GM23338 (cell line): ENCODE measurements at regions not wholly inside any gene's neighbourhood (a gene's known extent, or its start where the extent isn't known, plus 50 kb on each side); places are given as distances from the start of the nearest gene placed in this dataset.

Experiments
- ATAC-seq: fragments of 200-7000 bp; cut with Tn5 transposase; 3 replicates; pipeline ENCODE4 v1.9.1; 2020
- DNase-seq: peaks from one replicate; pipeline ENCODE4 v3.0.0-alpha.2; 2015; ENCODE audit warnings: low spot score
- H2AFZ ChIP-seq: fragments of 200-600 bp; sonication (generic); 2 replicates; pipeline ENCODE4 v1.8.0; 2016; ENCODE audit warnings: antibody characterized with exemption, mild to moderate bottlenecking, moderate library complexity
- H3F3A ChIP-seq: fragments of 200-600 bp; sonication (generic); replicated peaks from 2 replicates; pipeline ENCODE4 v1.8.0; 2017; ENCODE audit warnings: antibody characterized with exemption, mixed run types, low read depth
- H3K27ac ChIP-seq: fragments of 200-600 bp; sonication (generic); 2 replicates; pipeline ENCODE4 v1.6.1; 2016; ENCODE audit warnings: low read depth
- H3K27me3 ChIP-seq: fragments of 200-600 bp; sonication (generic); 2 replicates; pipeline ENCODE4 v1.8.0; 2016; ENCODE audit warnings: mild to moderate bottlenecking, mixed run types, moderate library complexity; ENCODE audit not compliant: insufficient read depth
- H3K36me3 ChIP-seq: fragments of 200-600 bp; sonication (generic); 2 replicates; pipeline ENCODE4 v1.8.0; 2016; ENCODE audit warnings: mild to moderate bottlenecking; ENCODE audit not compliant: insufficient read depth
- H3K4me1 ChIP-seq: fragments of 200-600 bp; sonication (generic); 2 replicates; pipeline ENCODE4 v1.8.0; 2016; ENCODE audit warnings: mild to moderate bottlenecking, moderate library complexity; ENCODE audit not compliant: insufficient read depth
- H3K4me2 ChIP-seq: fragments of 200-600 bp; sonication (generic); 2 replicates; pipeline ENCODE4 v1.7.1; 2017; ENCODE audit warnings: mixed run types
- H3K4me3 ChIP-seq: fragments of 200-600 bp; sonication (generic); 2 replicates; pipeline ENCODE4 v1.6.1; 2016; ENCODE audit warnings: mixed run types
- H3K79me2 ChIP-seq: fragments of 200-600 bp; sonication (generic); replicated peaks from 2 replicates; pipeline ENCODE4 v1.8.0; 2017; ENCODE audit warnings: mild to moderate bottlenecking; ENCODE audit not compliant: insufficient read depth
- H3K9me2 ChIP-seq: fragments of 200-600 bp; sonication (generic); 2 replicates; pipeline ENCODE4 v1.8.0; 2017; ENCODE audit not compliant: insufficient read depth
- H4K20me1 ChIP-seq: fragments of 200-600 bp; sonication (generic); replicated peaks from 2 replicates; pipeline ENCODE4 v1.8.0; 2017; ENCODE audit warnings: mild to moderate bottlenecking; ENCODE audit not compliant: insufficient read depth
- H3K27ac Mint-ChIP-seq: 2 replicates; pipeline ENCODE4 v1.8.0; 2020; ENCODE audit warnings: inconsistent platforms, mild to moderate bottlenecking, moderate library complexity, mixed read lengths
- H3K27me3 Mint-ChIP-seq: 3 replicates; pipeline ENCODE4 v1.8.0; 2022; ENCODE audit warnings: low read depth, mild to moderate bottlenecking, moderate library complexity, mixed read lengths, inconsistent platforms; ENCODE audit not compliant: insufficient read depth, poor library complexity
- H3K36me3 Mint-ChIP-seq: 3 replicates; pipeline ENCODE4 v1.8.0; 2021; ENCODE audit warnings: low read depth, mild to moderate bottlenecking, inconsistent platforms, moderate library complexity, mixed read lengths
- H3K4me1 Mint-ChIP-seq: 3 replicates; pipeline ENCODE4 v1.8.0; 2020; ENCODE audit warnings: mild to moderate bottlenecking, inconsistent platforms, mixed read lengths
- H3K4me3 Mint-ChIP-seq: 3 replicates; pipeline ENCODE4 v1.8.0; 2021; ENCODE audit warnings: moderate library complexity, mild to moderate bottlenecking, inconsistent platforms, mixed read lengths
- H3K9me3 Mint-ChIP-seq: 3 replicates; pipeline ENCODE4 v1.8.0; 2020; ENCODE audit warnings: moderate library complexity, mild to moderate bottlenecking, inconsistent platforms, mixed read lengths
- CREB1 ChIP-seq: fragments of 250-450 bp; sonication (Bioruptor Pico); IDR thresholded peaks from 2 replicates; pipeline ENCODE4 v1.5.0; 2020; ENCODE audit warnings: low read depth, mild to moderate bottlenecking, moderate library complexity
- EZH2 ChIP-seq: fragments of 200-600 bp; sonication (generic); IDR thresholded peaks from one replicate; pipeline ENCODE4 v1.8.0; 2017; ENCODE audit warnings: antibody characterized with exemption, mild to moderate bottlenecking, low read depth; ENCODE audit not compliant: unreplicated experiment
- EZH2phosphoT487 ChIP-seq: fragments of 200-600 bp; sonication (generic); IDR thresholded peaks from one replicate; pipeline ENCODE4 v1.8.1; 2018; ENCODE audit warnings: antibody characterized with exemption; ENCODE audit not compliant: unreplicated experiment
- JUNB ChIP-seq: IDR thresholded peaks from one replicate; pipeline ENCODE4 v1.6.1; 2016; ENCODE audit warnings: antibody characterized with exemption; ENCODE audit not compliant: unreplicated experiment
- NANOG ChIP-seq: IDR thresholded peaks from 2 replicates; pipeline ENCODE4 v1.6.1; 2016; ENCODE audit warnings: antibody characterized with exemption, borderline replicate concordance
- REST ChIP-seq: IDR thresholded peaks from one replicate; pipeline ENCODE4 v1.6.1; 2018; ENCODE audit warnings: antibody characterized with exemption; ENCODE audit not compliant: unreplicated experiment
- STAT1 ChIP-seq: IDR thresholded peaks from one replicate; pipeline ENCODE4 v1.6.1; 2016; ENCODE audit warnings: antibody characterized with exemption; ENCODE audit not compliant: unreplicated experiment
- ZNF114 ChIP-seq: fragments of 250-450 bp; sonication (Bioruptor Pico); IDR thresholded peaks from 2 replicates; pipeline ENCODE4 v1.5.0; 2020; ENCODE audit warnings: mild to moderate bottlenecking, moderate library complexity
- ZNF331 ChIP-seq: fragments of 250-450 bp; sonication (Bioruptor Pico); IDR thresholded peaks from 2 replicates; pipeline ENCODE4 v1.5.0; 2020; ENCODE audit warnings: low read depth, mild to moderate bottlenecking, moderate library complexity
- ZNF462 ChIP-seq: fragments of 250-450 bp; sonication (Bioruptor Pico); IDR thresholded peaks from 2 replicates; pipeline ENCODE4 v1.5.0; 2020; ENCODE audit warnings: mild to moderate bottlenecking, moderate library complexity
- TF ChIP-seq, protein P1 (sequence below), 2 experiments: fragments of 200-600 bp in 1 of 2; sonication (generic) in 1 of 2; conservative IDR thresholded peaks; 2 replicates each; pipeline versions ENCODE4 v1.5.1 to v1.6.1; 2016 to 2017; ENCODE audit warnings: antibody characterized with exemption in 2 of 2, low read depth in 2 of 2, mild to moderate bottlenecking in 2 of 2, moderate library complexity in 1 of 2

DNA sequence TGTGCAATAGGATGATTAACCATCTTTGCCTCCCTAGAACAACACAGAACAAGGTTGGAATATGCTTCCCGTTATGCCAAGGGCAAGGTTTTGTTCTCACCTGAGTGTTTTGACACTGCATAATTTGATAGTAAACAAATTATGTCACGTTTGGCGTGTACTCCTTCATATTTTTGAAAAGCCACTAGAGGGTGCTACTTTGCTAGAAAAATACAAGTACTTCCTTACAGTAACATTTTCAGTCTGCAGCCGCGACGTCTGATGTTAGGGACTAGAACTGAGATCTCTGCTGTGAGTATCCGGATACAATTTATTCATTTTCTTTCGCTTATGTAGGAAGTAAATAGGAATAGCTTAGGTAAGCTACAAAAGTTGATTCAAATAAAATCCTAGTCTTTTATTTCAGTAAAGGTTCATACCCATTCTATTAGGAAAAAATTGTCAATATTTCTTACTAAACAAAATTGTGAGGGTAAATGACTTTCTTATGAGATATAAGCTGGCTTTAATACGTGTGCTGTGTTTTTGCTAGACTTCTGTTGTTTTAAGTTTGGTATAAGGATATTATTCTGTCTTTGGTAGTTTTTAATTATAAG is 181.1 kb upstream of the WDFY3 start:
- Histone ChIP-seq H3K27ac (no peak overlapping the region), H3K79me2 (no peaks in the 10 kb centered on the region), H3K4me1 (no peaks in the 10 kb centered on the region), H3K9me2 (no peaks in the 10 kb centered on the region), H3K36me3 (no peaks in the 10 kb centered on the region), H3K4me3 (no peak overlapping the region), H3K27me3 (no peaks in the 10 kb centered on the region), H2AFZ (no peak overlapping the region), H3K4me2 (no peak overlapping the region), H4K20me1 (no peaks in the 10 kb centered on the region), H3F3A (no peaks in the 10 kb centered on the region)
- no peaks in the 10 kb centered on the region for H3K4me1 Mint-ChIP-seq
- DNase-seq (peak; percentile 88), ATAC-seq (peak; percentile 78)
- H3K27me3 Mint-ChIP-seq: no peaks in the 10 kb centered on the region
- H3K4me3 Mint-ChIP-seq: no peak overlapping the region
- H3K27ac Mint-ChIP-seq: no peak overlapping the region
- H3K9me3 Mint-ChIP-seq: no peaks in the 10 kb centered on the region
- no peak for TF ChIP-seq JUNB
- TF ChIP-seq, protein P1, sequence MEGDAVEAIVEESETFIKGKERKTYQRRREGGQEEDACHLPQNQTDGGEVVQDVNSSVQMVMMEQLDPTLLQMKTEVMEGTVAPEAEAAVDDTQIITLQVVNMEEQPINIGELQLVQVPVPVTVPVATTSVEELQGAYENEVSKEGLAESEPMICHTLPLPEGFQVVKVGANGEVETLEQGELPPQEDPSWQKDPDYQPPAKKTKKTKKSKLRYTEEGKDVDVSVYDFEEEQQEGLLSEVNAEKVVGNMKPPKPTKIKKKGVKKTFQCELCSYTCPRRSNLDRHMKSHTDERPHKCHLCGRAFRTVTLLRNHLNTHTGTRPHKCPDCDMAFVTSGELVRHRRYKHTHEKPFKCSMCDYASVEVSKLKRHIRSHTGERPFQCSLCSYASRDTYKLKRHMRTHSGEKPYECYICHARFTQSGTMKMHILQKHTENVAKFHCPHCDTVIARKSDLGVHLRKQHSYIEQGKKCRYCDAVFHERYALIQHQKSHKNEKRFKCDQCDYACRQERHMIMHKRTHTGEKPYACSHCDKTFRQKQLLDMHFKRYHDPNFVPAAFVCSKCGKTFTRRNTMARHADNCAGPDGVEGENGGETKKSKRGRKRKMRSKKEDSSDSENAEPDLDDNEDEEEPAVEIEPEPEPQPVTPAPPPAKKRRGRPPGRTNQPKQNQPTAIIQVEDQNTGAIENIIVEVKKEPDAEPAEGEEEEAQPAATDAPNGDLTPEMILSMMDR (conservative IDR thresholded peaks at IDR 0.05; ENCODE audit: low read depth in 2 of 2): peak; percentile 67 to 73
- no peaks in the 10 kb centered on the region for H3K36me3 Mint-ChIP-seq

DNA sequence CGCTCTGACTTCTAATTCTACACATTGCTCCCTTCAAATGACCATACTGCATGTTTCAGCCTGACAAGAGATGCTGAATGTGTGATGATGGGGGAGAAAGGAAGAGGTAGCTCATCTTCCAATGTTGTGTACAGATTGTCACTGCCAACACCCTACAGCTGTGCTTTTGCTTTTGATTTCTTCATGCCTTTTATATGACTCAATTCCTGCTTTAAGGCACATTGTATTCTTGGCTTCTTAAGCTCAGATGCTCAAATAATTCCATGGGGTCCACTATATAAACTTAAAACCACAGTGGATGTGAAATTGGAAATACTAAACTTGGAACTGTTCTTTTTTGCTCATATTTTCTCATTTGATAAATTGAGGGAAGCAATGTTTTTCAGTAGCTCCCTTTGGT is 183.2 kb upstream of the WDFY3 start:
- H3K4me1 Mint-ChIP-seq: no peaks in the 10 kb centered on the region
- Histone ChIP-seq H3F3A (no peaks in the 10 kb centered on the region), H4K20me1 (no peaks in the 10 kb centered on the region), H3K4me3 (no peak overlapping the region), H3K4me2 (no peak overlapping the region), H3K36me3 (no peaks in the 10 kb centered on the region), H3K27me3 (no peaks in the 10 kb centered on the region), H3K9me2 (no peaks in the 10 kb centered on the region), H3K27ac (no peak overlapping the region), H2AFZ (no peak overlapping the region), H3K79me2 (no peaks in the 10 kb centered on the region), H3K4me1 (no peaks in the 10 kb centered on the region)
- no peaks in the 10 kb centered on the region for H3K27me3 Mint-ChIP-seq
- no peak overlapping the region for H3K27ac Mint-ChIP-seq
- no peak for ATAC-seq
- no peaks in the 10 kb centered on the region for H3K36me3 Mint-ChIP-seq
- H3K9me3 Mint-ChIP-seq: no peaks in the 10 kb centered on the region
- no peak overlapping the region for H3K4me3 Mint-ChIP-seq
- DNase-seq: no peak
- TF ChIP-seq EZH2 (no peak), ZNF114 (CRISPR knock-in tag) (no peak), NANOG (no peak), STAT1 (no peak), ZNF331 (no peak), JUNB (no peak), CREB1 (CRISPR knock-in tag) (no peak), EZH2phosphoT487 (no peak), REST (no peak), ZNF462 (CRISPR knock-in tag) (no peak)
